ENCODE measurements at regions not wholly inside any gene's neighbourhood (a gene's known extent, or its start where the extent isn't known, plus 50 kb on each side); places are given as distances from the start of the nearest gene placed in this dataset.

GRCh38 chr15:98501632-98502031 lies 146.7 kb upstream of the IGF1R start:
- TF ChIP-seq, protein P1, sequence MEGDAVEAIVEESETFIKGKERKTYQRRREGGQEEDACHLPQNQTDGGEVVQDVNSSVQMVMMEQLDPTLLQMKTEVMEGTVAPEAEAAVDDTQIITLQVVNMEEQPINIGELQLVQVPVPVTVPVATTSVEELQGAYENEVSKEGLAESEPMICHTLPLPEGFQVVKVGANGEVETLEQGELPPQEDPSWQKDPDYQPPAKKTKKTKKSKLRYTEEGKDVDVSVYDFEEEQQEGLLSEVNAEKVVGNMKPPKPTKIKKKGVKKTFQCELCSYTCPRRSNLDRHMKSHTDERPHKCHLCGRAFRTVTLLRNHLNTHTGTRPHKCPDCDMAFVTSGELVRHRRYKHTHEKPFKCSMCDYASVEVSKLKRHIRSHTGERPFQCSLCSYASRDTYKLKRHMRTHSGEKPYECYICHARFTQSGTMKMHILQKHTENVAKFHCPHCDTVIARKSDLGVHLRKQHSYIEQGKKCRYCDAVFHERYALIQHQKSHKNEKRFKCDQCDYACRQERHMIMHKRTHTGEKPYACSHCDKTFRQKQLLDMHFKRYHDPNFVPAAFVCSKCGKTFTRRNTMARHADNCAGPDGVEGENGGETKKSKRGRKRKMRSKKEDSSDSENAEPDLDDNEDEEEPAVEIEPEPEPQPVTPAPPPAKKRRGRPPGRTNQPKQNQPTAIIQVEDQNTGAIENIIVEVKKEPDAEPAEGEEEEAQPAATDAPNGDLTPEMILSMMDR (IDR thresholded peaks at IDR 0.05), result no peak

DNA sequence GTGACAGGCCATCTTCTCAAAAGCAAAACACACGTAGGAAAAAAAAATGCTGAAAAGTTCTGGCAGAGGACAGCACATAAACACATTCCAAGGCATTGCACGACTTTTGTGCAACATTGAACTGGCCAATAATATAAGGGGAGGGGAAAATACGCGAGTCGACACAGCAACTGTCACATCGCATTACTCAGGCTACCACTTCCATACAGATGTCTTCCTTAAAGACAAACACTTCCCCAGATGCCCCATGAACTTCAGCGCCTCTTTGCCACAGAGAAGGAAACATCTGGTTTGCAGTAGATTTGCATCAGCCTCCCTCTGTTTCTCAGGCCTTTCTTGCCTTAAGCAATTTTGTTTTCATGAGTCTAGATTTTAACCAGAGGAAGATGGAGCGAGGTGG lies 144.4 kb upstream of the IGF1R start:
- TF ChIP-seq, protein P1 (IDR thresholded peaks at IDR 0.05), result no peak

GRCh38 chr15:98504998-98505397 lies 143.3 kb upstream of the IGF1R start:
- TF ChIP-seq, protein P1 (IDR thresholded peaks at IDR 0.05), result no peak

GRCh38 chr15:98505611-98506031 lies 142.7 kb upstream of the IGF1R start:
- TF ChIP-seq, protein P1 (IDR thresholded peaks at IDR 0.05), result no peak

DNA sequence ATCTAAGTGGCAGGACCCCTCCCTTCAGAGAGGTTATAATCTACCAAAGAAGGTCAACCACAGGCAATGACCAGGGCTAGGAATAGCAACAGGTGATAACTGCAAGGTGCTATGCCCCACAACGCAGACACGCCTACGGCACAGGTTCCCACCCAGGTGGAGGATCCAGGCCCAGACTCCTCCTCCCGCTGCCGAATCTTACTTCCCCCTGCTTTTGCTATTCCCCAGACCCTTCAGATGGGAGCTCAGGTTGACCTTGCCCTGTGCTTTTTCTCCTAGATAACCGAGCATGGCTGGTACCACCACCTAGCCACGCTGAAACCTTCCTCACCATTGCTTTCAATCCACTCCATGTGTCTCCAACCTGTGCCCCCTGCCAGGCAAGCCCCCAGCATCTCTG lies 142.2 kb upstream of the IGF1R start:
- TF ChIP-seq, protein P1 (IDR thresholded peaks at IDR 0.05), result no peak

- TF ChIP-seq, protein P1 (IDR thresholded peaks at IDR 0.05), result no peak
These were observed 141.6 kb upstream of the IGF1R start for GRCh38 chr15:98506711-98507110.

- TF ChIP-seq, protein P1 (IDR thresholded peaks at IDR 0.05), result no peak
These were observed 134.8 kb upstream of the IGF1R start for GRCh38 chr15:98513428-98513986.

GRCh38 chr15:98514034-98514622 lies 134.2 kb upstream of the IGF1R start:
- TF ChIP-seq, protein P1 (IDR thresholded peaks at IDR 0.05), result no peak
